UCSD-AML1 (cell line): ENCODE measurements at regions not wholly inside any gene's neighbourhood (a gene's known extent, or its start where the extent isn't known, plus 50 kb on each side); places are given as distances from the start of the nearest gene placed in this dataset.
A peak's percentile ranks its signal among the peaks of the same experiment; 100 is the strongest.

Experiments used
- DNase-seq: peaks from one replicate; lab custom pipeline; 2025; ENCODE audit not compliant: unreplicated experiment; lab: John Stamatoyannopoulos, UW

DNA sequence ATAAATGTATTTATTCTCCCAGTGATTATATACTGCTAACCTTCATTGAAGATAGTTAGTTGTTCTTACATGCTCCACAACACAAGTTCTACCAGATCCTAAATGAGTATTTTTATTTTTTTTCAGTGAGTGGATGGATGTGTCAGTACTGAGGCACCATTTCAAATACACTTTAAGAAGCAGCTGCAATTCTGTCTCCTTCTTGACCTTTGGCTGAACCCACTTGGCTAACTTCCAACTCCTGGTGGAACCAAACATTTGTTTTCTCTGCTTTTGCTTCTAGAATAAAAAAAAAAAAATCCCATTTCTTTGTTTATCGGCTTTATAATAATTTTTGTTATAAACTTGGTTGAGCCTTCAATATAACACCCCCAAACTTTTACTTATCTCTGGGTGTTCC, 458.3 kb upstream of the MAP3K7 start:
- DNase-seq: no peak

GRCh38 chr6:91043751-91044150, 456.9 kb upstream of the MAP3K7 start:
- no peak for DNase-seq

GRCh38 chr6:91042656-91043055, 455.8 kb upstream of the MAP3K7 start:
- no peak for DNase-seq

GRCh38 chr6:91033964-91034363, 447.1 kb upstream of the MAP3K7 start:
- DNase-seq: no peak

DNA sequence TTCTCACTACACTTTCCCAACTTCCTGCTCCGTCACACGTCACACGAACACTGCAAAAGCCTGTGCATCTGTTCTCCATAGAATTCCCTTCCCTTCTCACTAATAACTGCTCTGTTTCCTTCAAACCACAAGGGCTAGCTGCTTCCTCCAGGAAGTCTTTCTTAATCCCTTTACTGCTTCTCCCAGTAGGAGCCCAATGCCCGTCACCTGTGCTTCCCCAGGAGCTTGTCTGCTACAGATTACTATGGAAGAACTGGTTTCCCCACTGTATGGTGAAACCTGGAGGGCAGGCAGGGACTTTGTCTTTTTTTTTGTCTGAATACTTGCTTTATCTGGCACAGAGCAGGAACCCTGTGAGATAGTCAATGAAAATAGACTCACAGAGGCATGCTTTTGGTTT, 444.7 kb upstream of the MAP3K7 start:
- DNase-seq: no peak

DNA sequence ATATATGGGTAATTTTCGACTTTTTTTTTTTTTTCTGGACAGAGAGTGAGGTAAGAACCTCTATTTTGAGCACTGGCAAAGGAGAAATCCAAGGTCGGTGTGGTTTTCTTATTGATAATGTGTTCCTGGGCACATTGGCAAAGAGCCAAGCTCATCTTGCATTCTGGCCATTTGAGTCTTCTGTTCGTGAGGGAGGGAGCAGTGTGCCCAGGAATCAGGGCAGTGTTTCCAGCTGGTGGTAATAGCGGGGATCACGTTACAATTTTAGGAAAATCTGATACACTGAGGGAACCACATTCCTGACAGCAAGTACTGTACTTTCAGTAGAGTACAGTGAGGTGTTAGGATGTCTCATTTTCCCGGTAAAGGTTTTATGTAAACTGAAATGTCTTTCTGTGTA, 442.3 kb upstream of the MAP3K7 start:
- DNase-seq: no peak

- DNase-seq: no peak
Observed at GRCh38 chr6:91023529-91023928, 436.7 kb upstream of the MAP3K7 start.

DNA sequence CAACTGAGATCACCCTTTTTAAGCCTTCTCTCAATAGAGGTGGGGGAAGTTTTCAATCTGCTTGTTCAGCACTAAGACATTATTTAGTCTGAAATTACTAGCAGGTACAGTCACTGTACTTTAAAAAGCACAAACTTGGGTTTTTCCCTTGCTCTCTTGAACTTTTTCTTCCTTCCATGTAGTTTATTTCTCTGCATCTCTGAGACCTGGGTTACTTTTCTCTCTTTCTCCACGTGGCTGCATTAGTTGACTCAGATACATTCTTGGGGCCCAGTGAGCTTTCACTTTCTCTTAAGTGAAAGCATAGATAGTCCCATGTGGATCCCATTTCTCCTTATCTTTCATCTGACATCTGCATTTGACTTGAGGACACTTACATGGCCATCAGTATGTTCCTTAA, 433.9 kb upstream of the MAP3K7 start:
- no peak for DNase-seq

GRCh38 chr6:91018586-91018985, 431.7 kb upstream of the MAP3K7 start:
- no peak for DNase-seq

DNA sequence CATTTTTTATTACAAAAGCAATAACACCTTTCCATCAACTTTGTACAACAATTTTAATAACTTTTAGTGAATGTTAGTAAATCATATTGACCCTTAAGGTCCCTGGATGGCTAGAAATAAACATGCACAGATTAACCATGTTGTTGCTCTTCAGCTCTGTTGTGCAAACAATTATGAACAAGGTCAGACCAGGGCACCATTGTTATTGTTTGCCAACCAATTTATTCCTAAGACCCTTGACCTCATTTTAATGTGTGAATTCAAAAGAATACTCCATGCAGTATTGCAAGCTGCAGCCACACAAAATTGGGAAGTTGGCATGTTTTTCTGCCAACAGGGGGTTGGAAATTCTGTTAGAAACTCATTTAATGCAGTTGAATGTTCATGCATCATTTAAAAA, 426.6 kb upstream of the MAP3K7 start:
- DNase-seq: no peak

GRCh38 chr6:90997076-90997475, 410.2 kb upstream of the MAP3K7 start:
- DNase-seq: no peak

- no peak for DNase-seq
Observed at GRCh38 chr6:90993770-90994169, 406.9 kb upstream of the MAP3K7 start.

DNA sequence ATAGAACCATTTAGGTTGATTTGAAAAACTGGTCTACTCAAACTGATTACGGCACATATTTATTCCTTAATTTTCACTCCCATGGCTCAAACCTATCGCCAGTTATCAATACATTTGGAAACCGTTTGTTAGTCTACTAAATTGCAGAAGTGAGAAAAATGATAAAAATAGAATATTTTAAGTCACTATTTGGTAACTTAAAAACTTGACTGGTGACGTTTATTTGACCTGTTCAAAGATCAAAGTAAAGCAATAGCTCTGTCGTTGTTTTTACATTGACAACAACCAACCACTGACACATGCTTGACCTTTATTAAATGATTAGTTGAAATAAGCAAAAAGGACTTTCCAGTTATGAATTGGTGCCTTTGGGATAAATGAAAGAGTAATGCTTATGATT, 402.9 kb upstream of the MAP3K7 start:
- no peak for DNase-seq

- no peak for DNase-seq
Observed at GRCh38 chr6:90984066-90984465, 397.2 kb upstream of the MAP3K7 start.

DNA sequence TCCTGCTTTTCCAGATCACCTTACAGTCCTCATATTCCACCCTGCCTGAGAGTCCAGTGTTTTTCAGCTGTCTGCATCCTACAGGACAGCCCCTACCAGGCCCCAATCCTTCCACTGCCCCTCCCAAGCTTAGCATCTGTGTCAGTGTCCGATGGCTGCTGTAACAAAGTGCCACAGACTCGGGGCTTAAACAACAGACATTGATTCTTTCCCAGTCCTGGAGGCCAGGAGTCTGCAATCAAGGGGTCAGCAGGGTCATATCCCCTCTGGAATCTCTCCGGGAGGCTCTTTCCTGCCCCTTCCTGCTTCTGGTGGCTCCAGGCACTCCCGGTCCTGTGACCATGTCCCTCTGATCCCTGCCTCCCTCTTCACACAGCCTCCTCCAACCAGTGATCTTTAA, 396.6 kb upstream of the MAP3K7 start:
- no peak for DNase-seq

DNA sequence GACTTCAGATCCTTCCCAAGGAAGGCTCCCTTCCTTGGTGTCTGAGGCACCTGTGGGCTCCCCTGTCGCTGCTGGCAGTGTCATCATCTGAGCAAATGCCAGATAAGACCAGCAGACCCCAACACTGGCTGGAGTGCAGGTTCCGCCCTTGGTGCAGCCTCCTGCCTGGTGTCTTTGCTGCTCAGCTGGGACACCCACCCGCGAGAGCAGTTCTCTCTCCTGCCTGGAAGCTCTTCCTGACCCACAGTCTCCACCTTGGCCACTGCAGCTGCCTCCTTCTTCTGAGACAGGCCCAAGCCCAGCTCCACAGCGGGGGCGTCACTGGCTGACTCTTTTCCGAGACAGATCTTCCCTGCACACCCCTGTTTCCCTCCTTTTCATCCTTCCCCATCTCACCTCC, 395.7 kb upstream of the MAP3K7 start:
- no peak for DNase-seq

DNA sequence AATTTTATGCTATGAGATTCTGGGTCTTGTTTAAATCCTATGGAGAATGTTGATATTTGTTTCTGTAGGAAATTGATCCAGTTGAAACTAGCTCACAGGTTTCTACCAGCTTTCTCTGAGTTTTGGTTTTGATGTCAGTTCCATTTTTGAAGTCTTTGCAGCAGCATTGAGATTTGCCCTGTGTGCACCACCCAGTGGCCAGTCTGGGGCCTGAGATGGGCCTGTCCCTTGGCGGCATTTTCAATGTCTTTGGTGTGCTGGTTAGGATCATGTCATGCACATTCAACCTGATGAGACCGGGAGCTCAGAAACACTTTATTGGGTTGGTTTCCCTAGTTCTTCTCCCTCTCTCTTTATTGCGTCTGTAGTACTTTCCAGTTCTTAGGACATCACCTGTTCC, 395.2 kb upstream of the MAP3K7 start:
- peak; percentile 12 for DNase-seq

DNA sequence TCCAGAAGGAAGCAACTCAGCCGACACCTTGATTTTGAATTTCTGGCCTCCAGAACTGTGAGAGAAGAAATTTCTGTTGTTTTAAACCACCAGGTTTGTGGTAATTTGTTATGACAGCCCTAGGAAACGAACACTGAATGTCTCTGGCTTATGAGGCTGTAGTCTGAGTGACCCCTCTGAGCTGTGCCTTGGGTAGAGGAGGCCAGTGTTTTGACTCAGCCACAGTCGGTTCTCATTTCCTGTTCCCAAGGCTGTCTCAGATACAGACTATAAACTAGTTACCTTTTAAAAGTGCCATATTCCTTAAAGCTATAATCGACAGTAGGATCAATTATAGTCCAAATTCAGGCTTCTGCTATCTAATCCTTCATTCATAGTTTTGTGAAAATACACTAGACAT, 391.2 kb upstream of the MAP3K7 start:
- no peak for DNase-seq

- DNase-seq: no peak
Observed at GRCh38 chr6:90977513-90977912, 390.6 kb upstream of the MAP3K7 start.

GRCh38 chr6:90976341-90976740, 389.5 kb upstream of the MAP3K7 start:
- DNase-seq: no peak

GRCh38 chr6:90975741-90976140, 388.9 kb upstream of the MAP3K7 start:
- DNase-seq: no peak

- DNase-seq: no peak
Observed at GRCh38 chr6:90973188-90973587, 386.3 kb upstream of the MAP3K7 start.

DNA sequence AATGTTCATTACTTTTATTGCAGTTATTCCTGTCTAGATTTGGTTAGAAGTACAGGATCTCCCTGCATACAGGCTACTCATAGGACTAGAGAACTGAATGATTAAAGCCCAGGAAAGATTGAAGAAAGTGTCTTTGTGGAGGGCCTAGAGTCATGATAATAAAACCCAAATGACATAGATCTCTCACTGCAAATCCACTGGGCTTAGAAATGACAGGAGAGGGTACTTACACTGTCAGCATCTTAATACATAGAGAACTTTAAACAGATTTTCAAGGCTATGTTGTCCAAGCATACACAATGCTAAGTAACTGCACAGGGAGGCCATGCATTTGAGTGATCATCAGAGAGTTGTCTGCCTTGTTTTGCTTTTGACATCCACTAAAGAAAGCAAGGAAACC, 383.8 kb upstream of the MAP3K7 start:
- DNase-seq: no peak

DNA sequence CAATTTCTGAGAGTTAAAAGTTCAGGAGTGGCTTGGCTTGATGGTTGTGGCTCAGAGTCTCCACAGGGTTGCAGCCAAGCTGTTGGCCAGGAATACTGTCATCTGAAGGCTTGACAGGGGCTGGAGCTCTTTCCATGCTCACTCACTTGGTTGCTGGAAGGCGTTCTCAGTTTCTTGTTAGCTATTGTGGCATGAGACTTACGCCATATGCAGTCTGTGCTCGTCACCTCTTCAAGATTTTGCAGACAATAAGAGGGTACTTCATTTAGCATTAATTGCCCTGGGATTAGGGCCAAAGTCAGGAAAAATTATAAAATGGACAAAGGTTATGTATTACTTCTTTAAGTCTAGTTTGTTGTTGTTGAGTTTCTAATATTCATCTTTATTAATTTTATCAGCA, 380.6 kb upstream of the MAP3K7 start:
- DNase-seq: no peak
